H1 (cell line): ENCODE measurements at regions not wholly inside any gene's neighbourhood (a gene's known extent, or its start where the extent isn't known, plus 50 kb on each side); places are given as distances from the start of the nearest gene placed in this dataset.

Experiments used
- CTCF ChIA-PET: fragments of 300-600 bp; sonication (Branson Sonifier 250); formaldehyde crosslinking; loops from one replicate; lab custom pipeline; 2021; ENCODE audit not compliant: partially characterized antibody; lab: Charles Lee
- POLR2A ChIA-PET: fragments of 300-600 bp; sonication (Branson Sonifier 250); formaldehyde crosslinking; loops from one replicate; lab custom pipeline; 2021; ENCODE audit warnings: inconsistent platforms; ENCODE audit not compliant: partially characterized antibody; lab: Charles Lee
- DNase-seq, 2 experiments: peaks; one replicate each; pipeline versions ENCODE4 v3.0.0 to v3.0.0-alpha.2; 2010 to 2022; ENCODE audit warnings: low spot score in 2 of 2, low read depth in 1 of 2, mixed read lengths in 1 of 2
- FAIRE-seq: peaks from 2 replicates; lab custom pipeline; 2011; peaks lifted over from hg19 to GRCh38; lab: Jason Lieb, UNC
- H2AFZ ChIP-seq: 2 replicates; pipeline ENCODE4 v1.8.1; 2012; ENCODE audit warnings: low read length, inconsistent platforms
- H2AK5ac ChIP-seq: 2 replicates; pipeline ENCODE4 v1.6.1; 2013; ENCODE audit warnings: low read depth, low read length
- H2BK120ac ChIP-seq: replicated peaks from 2 replicates; pipeline ENCODE3; 2013; ENCODE audit warnings: low read depth, low read length, inconsistent platforms
- H2BK12ac ChIP-seq: 2 replicates; pipeline ENCODE4 v1.6.1; 2013; ENCODE audit warnings: low read depth, low read length
- H2BK15ac ChIP-seq: 2 replicates; pipeline ENCODE4 v1.6.1; 2013; ENCODE audit warnings: low read length
- H2BK20ac ChIP-seq: 2 replicates; pipeline ENCODE4 v1.6.1; 2013; ENCODE audit warnings: low read length
- H2BK5ac ChIP-seq: 2 replicates; pipeline ENCODE4 v1.6.1; 2013; ENCODE audit warnings: low read depth, low read length
- H3K14ac ChIP-seq: 2 replicates; pipeline ENCODE4 v1.6.1; 2013; ENCODE audit warnings: inconsistent platforms; ENCODE audit not compliant: insufficient read length
- H3K18ac ChIP-seq: 2 replicates; pipeline ENCODE4 v1.6.1; 2013; ENCODE audit warnings: low read length; ENCODE audit errors: extremely low read depth
- H3K23ac ChIP-seq: 2 replicates; pipeline ENCODE4 v1.6.1; 2013; ENCODE audit warnings: inconsistent platforms; ENCODE audit not compliant: insufficient read length
- H3K23me2 ChIP-seq: 2 replicates; pipeline ENCODE4 v1.6.1; 2013; ENCODE audit warnings: low read depth, low read length
- H3K27ac ChIP-seq: 2 replicates; pipeline ENCODE4 v1.6.1; 2011; ENCODE audit warnings: low read depth, low read length, inconsistent platforms
- H3K27me3 ChIP-seq, 4 experiments: replicated peaks in 1 of 4; 1 replicate in 1 of 4; 2 replicates in 3 of 4; pipeline versions ENCODE4 v1.6.1 to v1.8.1; 2011 to 2013; ENCODE audit warnings: low read length in 3 of 4, mild to moderate bottlenecking in 3 of 4, inconsistent platforms in 2 of 4, mixed read lengths in 2 of 4, moderate library complexity in 1 of 4; ENCODE audit not compliant: control insufficient read depth in 3 of 4, insufficient read depth in 3 of 4; ENCODE audit errors: extremely low read depth in 1 of 4
- H3K36me3 ChIP-seq, 4 experiments: 2 replicates each; pipeline versions ENCODE4 v1.6.1 to v1.8.1; 2011 to 2013; ENCODE audit warnings: mild to moderate bottlenecking in 4 of 4, low read length in 3 of 4, moderate library complexity in 2 of 4, control low read depth in 1 of 4, inconsistent platforms in 1 of 4; ENCODE audit not compliant: insufficient read depth in 4 of 4, control insufficient read depth in 2 of 4
- H3K4ac ChIP-seq: replicated peaks from 2 replicates; pipeline ENCODE3; 2013; ENCODE audit warnings: low read length, low read depth, mixed read lengths, inconsistent platforms; ENCODE audit not compliant: insufficient read length
- H3K4me1 ChIP-seq, 4 experiments: replicated peaks in 1 of 4; 1 replicate in 1 of 4; 2 replicates in 3 of 4; pipeline versions ENCODE4 v1.6.1 to v1.8.1; 2011 to 2013; ENCODE audit warnings: low read length in 3 of 4, inconsistent platforms in 2 of 4, mixed read lengths in 1 of 4; ENCODE audit not compliant: insufficient read depth in 4 of 4, control insufficient read depth in 3 of 4
- H3K4me2 ChIP-seq, 2 experiments: 2 replicates each; pipeline versions ENCODE4 v1.6.1 to v1.8.1; 2011 to 2013; ENCODE audit warnings: low read depth in 2 of 2, low read length in 2 of 2, control low read depth in 1 of 2, inconsistent platforms in 1 of 2, mild to moderate bottlenecking in 1 of 2; ENCODE audit not compliant: insufficient read depth in 1 of 2
- H3K4me3 ChIP-seq, 4 experiments: fragments of 200-600, 300-600 bp in 1 of 4; sonication (generic), shearing (Covaris generic), sonication (Bioruptor Twin) in 1 of 4; 2 replicates each; pipeline versions ENCODE4 v1.5.1 to v1.8.1; 2011 to 2016; ENCODE audit warnings: low read length in 4 of 4, low read depth in 3 of 4, control low read depth in 2 of 4, inconsistent platforms in 2 of 4, mild to moderate bottlenecking in 2 of 4, mixed read lengths in 1 of 4, moderate library complexity in 1 of 4; ENCODE audit not compliant: insufficient read depth in 2 of 4; ENCODE audit errors: extremely low read depth in 1 of 4
- H3K56ac ChIP-seq: replicated peaks from 2 replicates; pipeline ENCODE3; 2013; ENCODE audit warnings: low read depth, mild to moderate bottlenecking, mixed read lengths, low read length, inconsistent platforms; ENCODE audit not compliant: insufficient read length
- H3K79me1 ChIP-seq: 2 replicates; pipeline ENCODE4 v1.6.1; 2013; ENCODE audit warnings: low read depth, low read length, control low read depth
- H3K79me2 ChIP-seq, 2 experiments: 2 replicates each; pipeline versions ENCODE4 v1.6.1 to v1.8.1; 2012 to 2013; ENCODE audit warnings: low read length in 2 of 2, mild to moderate bottlenecking in 2 of 2, inconsistent platforms in 1 of 2; ENCODE audit not compliant: insufficient read depth in 2 of 2, control insufficient read depth in 1 of 2
- H3K9ac ChIP-seq, 4 experiments: replicated peaks in 1 of 4; 1 replicate in 1 of 4; 2 replicates in 3 of 4; pipeline versions ENCODE4 v1.6.1 to v1.8.1; 2011 to 2013; ENCODE audit warnings: low read depth in 3 of 4, low read length in 3 of 4, control low read depth in 2 of 4, mild to moderate bottlenecking in 2 of 4, moderate library complexity in 2 of 4, inconsistent platforms in 1 of 4; ENCODE audit errors: extremely low read depth in 1 of 4
- H3K9me3 ChIP-seq, 2 experiments: 2 replicates each; pipeline versions ENCODE4 v1.6.1 to v1.8.1; 2012 to 2013; ENCODE audit warnings: mild to moderate bottlenecking in 2 of 2, moderate library complexity in 2 of 2, control low read depth in 1 of 2, inconsistent platforms in 1 of 2, low read depth in 1 of 2, low read length in 1 of 2, mixed read lengths in 1 of 2; ENCODE audit not compliant: insufficient read depth in 2 of 2
- H4K20me1 ChIP-seq, 2 experiments: replicated peaks in 1 of 2; 2 replicates each; pipeline versions ENCODE3 to v1.8.1; 2011 to 2013; ENCODE audit warnings: inconsistent platforms in 2 of 2, low read length in 2 of 2, mild to moderate bottlenecking in 1 of 2; ENCODE audit not compliant: insufficient read depth in 2 of 2, control insufficient read depth in 1 of 2
- H4K5ac ChIP-seq: 2 replicates; pipeline ENCODE4 v1.6.1; 2013; ENCODE audit warnings: low read length, low read depth, mixed read lengths, inconsistent platforms; ENCODE audit not compliant: insufficient read length
- H4K8ac ChIP-seq: 2 replicates; pipeline ENCODE4 v1.8.0; 2013; ENCODE audit warnings: mild to moderate bottlenecking, moderate library complexity, low read length, inconsistent platforms; ENCODE audit not compliant: insufficient read depth; ENCODE audit errors: extremely low read depth
- H4K91ac ChIP-seq: replicated peaks from 2 replicates; pipeline ENCODE3; 2013; ENCODE audit warnings: low read length, mixed read lengths, inconsistent platforms; ENCODE audit not compliant: insufficient read length
- ATF2 ChIP-seq: IDR thresholded peaks from 2 replicates; pipeline ENCODE4 v1.6.1; 2012; ENCODE audit warnings: low read length, inconsistent platforms
- BACH1 ChIP-seq: IDR thresholded peaks from 2 replicates; pipeline ENCODE4 v1.6.1; 2012; ENCODE audit warnings: low read length, improper control_type of control experiment
- KDM4A ChIP-seq: IDR thresholded peaks from one replicate; pipeline ENCODE4 v1.7.1; 2012; ENCODE audit warnings: low read depth, mild to moderate bottlenecking, moderate library complexity, low read length, inconsistent platforms; ENCODE audit not compliant: severe bottlenecking
- MAFK ChIP-seq: IDR thresholded peaks from 2 replicates; pipeline ENCODE4 v1.6.1; 2012; ENCODE audit warnings: low read depth, mild to moderate bottlenecking, improper control_type of control experiment, low read length
- PHF8 ChIP-seq: fragments of 200-600 bp; sonication (generic); conservative IDR thresholded peaks from 2 replicates; pipeline ENCODE4 v1.7.1; 2012; ENCODE audit warnings: low read depth, mild to moderate bottlenecking, inconsistent platforms, low read length, moderate library complexity
- RFX5 ChIP-seq: IDR thresholded peaks from 2 replicates; pipeline ENCODE4 v1.6.1; 2011; ENCODE audit warnings: low read depth, low read length, improper control_type of control experiment, borderline replicate concordance
- RNF2 ChIP-seq: fragments of 200-900, 300-1000 bp; sonication (generic); IDR thresholded peaks from 2 replicates; pipeline ENCODE4 v1.7.1; 2016; ENCODE audit warnings: borderline replicate concordance, low read depth, mild to moderate bottlenecking, antibody characterized with exemption, low read length; ENCODE audit not compliant: poor library complexity, severe bottlenecking; ENCODE audit errors: missing control alignments
- SUZ12 ChIP-seq: fragments of 200-600 bp; sonication (generic); IDR thresholded peaks from 2 replicates; pipeline ENCODE4 v1.6.1; 2012; ENCODE audit warnings: mild to moderate bottlenecking, inconsistent platforms, low read length, moderate library complexity, mixed read lengths
- TAF1 ChIP-seq: IDR thresholded peaks from 2 replicates; pipeline ENCODE4 v1.6.1; 2011; ENCODE audit warnings: mild to moderate bottlenecking, low read depth, low read length
- ZNF274 ChIP-seq: IDR thresholded peaks from 2 replicates; pipeline ENCODE4 v1.7.0; 2012; ENCODE audit warnings: low read length, borderline replicate concordance; ENCODE audit errors: extremely low read depth
- WGBS, 2 experiments: shearing (Covaris generic) in 1 of 2; methylation state at CpG; one replicate each; pipeline versions ENCODE4 v1.1.6 to v1.1.7; 2013 to 2015; ENCODE audit warnings: low lambda C conversion rate in 2 of 2, mixed read lengths in 2 of 2, inconsistent platforms in 1 of 2, low coverage in 1 of 2, missing lambda C conversion rate in 1 of 2; ENCODE audit not compliant: insufficient replicate concordance in 2 of 2, insufficient coverage in 1 of 2, insufficient read length in 1 of 2; ENCODE audit errors: extremely low coverage in 1 of 2, missing lambda C conversion rate in 1 of 2; 5-methylcytosine and 5-hydroxymethylcytosine counted together

GRCh38 chr12:113734503-113734902, 231.6 kb downstream of the RBM19 start:
- Histone ChIP-seq H3K27ac (no peak overlapping the region), H3K18ac (no peak overlapping the region), H3K36me3 (no peaks in the 10 kb centered on the region), H3K9me3 (no peaks in the 10 kb centered on the region), H2AFZ (no peak overlapping the region), H2BK20ac (0 out of 2 replicates have a peak overlapping the region, but pooled peaks have one; percentile 48), H2BK12ac (no peak overlapping the region), H3K4me1 (peaks cover 0 to 5% (median under 1%) of the 10 kb centered on the region in 4 experiments; a peak in 1 of 7 replicates), H3K4me2 (no peak overlapping the region), H2BK5ac (no peak overlapping the region), H2AK5ac (no peak overlapping the region), H3K14ac (no peak overlapping the region), H2BK120ac (no peak overlapping the region), H3K27me3 (no peaks in the 10 kb centered on the region), H3K23ac (no peak overlapping the region), H3K23me2 (peaks cover 2% of the 10 kb centered on the region; the same call in 1 of the 2 replicates), H3K79me1 (no peaks in the 10 kb centered on the region), H4K5ac (no peak overlapping the region), H3K56ac (no peak overlapping the region), H4K20me1 (no peaks in the 10 kb centered on the region), H4K8ac (no peak overlapping the region), H3K4ac (no peak overlapping the region), H4K91ac (no peak overlapping the region), H3K9ac (no peak overlapping the region), H3K79me2 (no peaks in the 10 kb centered on the region), H2BK15ac (no peak overlapping the region), H3K4me3 (no peak overlapping the region)
- ChIA-PET POLR2A (no interaction called here), CTCF (interaction anchor here (0.7 to 2.0 kb wide), 11 partner anchors 9 to 294 kb away, joined by 3 to 6 read pairs (median 3); no protein-coding TSS in a partner anchor)
- DNase-seq (no peak), FAIRE-seq (no peak)
- 63% methylated on average over 3 of the region's 3 CpGs; no CpG with 5 or more reads in 1 of the 2 experiments for WGBS, 2 experiments
- TF ChIP-seq TAF1: no peak
- TF ChIP-seq ATF2: no peak
- TF ChIP-seq ZNF274: no peak
- TF ChIP-seq KDM4A: no peak
- TF ChIP-seq SUZ12: no peak
- no peak for TF ChIP-seq PHF8
- TF ChIP-seq BACH1: no peak
- TF ChIP-seq RNF2: no peak
- no peak for TF ChIP-seq MAFK
- TF ChIP-seq RFX5: no peak
